Spleen (tissue), 7 donors: ENCODE measurements at regions not wholly inside any gene's neighbourhood (a gene's known extent, or its start where the extent isn't known, plus 50 kb on each side); places are given as distances from the start of the nearest gene placed in this dataset.

ENCODE experiments used
- CTCF ChIP-seq, 11 experiments: fragments of 200-600 bp in 7 of 11; fragments of 450-650 bp in 4 of 11; sonication (generic) in 4 of 11; IDR thresholded peaks in 8 of 11; conservative IDR thresholded peaks in 3 of 11; 1 replicate in 7 of 11; 2 replicates in 4 of 11; pipeline versions ENCODE4 v1.4.0 to v1.8.0; 2016 to 2021; ENCODE audit warnings: antibody characterized with exemption in 11 of 11, inconsistent platforms in 4 of 11, mild to moderate bottlenecking in 1 of 11
- POLR2A ChIP-seq, 3 donors: fragments of 450-650 bp; IDR thresholded peaks; one replicate each; pipeline ENCODE4 v1.5.1; 2017; ENCODE audit warnings: antibody characterized with exemption in 3 of 3, mild to moderate bottlenecking in 1 of 3
- POLR2AphosphoS5 ChIP-seq, 3 donors: sonication (generic); formaldehyde crosslinking; IDR thresholded peaks; one replicate each; pipeline ENCODE4 v1.5.1; 2017; ENCODE audit warnings: antibody characterized with exemption in 3 of 3
- donor health status: DM: no; HTN: no; CAD: no; lungs with moderate emphysema.
- donor health status: DM: no; HTN: no; CAD: no.
- donor health status: DM: no; HTN: no; CAD: no.

- TF ChIP-seq CTCF (IDR thresholded peaks at IDR 0.05 in 8 of 11, conservative IDR thresholded peaks at IDR 0.05 in 3 of 11) = no peak
- no peak for TF ChIP-seq POLR2A (IDR thresholded peaks at IDR 0.05)
- no peak for TF ChIP-seq POLR2AphosphoS5 (IDR thresholded peaks at IDR 0.05)
Measured at GRCh38 chr2:34070196-34070595, 471.1 kb upstream of the FAM98A start.
